Mucosa of gallbladder (tissue), 1 donor: ENCODE measurements at regions not wholly inside any gene's neighbourhood (a gene's known extent, or its start where the extent isn't known, plus 50 kb on each side); places are given as distances from the start of the nearest gene placed in this dataset.

Experiments used
- DNase-seq: peaks from one replicate; pipeline ENCODE4 v3.0.0-alpha.2; 2020; ENCODE audit warnings: low spot score
- donor health status: DM: no; HTN: no; CAD: no.

DNA sequence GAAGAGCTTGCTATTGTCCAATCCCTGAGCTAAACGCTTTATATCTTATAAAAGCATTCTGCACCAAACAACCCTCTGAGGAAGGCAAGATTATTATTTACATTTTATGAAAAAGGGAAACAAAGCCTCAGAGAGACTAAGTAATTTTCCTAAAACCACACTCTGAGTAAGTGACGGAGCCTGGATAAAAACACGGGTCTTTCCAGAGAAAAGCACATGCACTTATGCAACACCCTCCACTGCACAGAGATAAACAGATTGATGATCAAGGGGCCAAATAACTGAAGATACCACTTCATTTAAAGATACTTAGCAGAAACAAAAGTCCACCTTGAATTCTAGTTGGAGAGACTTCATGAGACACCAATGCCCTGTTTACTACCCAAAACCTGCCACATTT, 214.7 kb upstream of the PDE10A start:
- DNase-seq = no peak

DNA sequence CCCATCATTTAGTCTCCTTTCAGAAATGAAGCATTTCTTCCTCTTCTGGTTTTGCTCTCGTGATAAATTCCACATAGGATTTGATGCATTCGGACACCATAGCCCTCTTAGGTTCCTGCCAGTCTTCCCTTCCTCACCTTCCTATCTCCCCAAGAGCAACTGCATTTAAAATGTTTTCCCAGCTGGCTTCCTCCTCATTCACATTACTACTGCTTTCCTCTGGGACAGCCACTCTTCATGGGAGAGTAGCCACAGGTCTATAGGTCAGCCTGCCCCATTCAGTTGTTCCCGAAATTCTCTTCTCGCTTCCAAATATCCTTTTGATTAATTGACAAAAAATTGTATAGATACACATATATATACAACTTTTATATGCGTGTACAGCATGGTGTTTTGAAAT, 214.2 kb upstream of the PDE10A start:
- DNase-seq = no peak

DNA sequence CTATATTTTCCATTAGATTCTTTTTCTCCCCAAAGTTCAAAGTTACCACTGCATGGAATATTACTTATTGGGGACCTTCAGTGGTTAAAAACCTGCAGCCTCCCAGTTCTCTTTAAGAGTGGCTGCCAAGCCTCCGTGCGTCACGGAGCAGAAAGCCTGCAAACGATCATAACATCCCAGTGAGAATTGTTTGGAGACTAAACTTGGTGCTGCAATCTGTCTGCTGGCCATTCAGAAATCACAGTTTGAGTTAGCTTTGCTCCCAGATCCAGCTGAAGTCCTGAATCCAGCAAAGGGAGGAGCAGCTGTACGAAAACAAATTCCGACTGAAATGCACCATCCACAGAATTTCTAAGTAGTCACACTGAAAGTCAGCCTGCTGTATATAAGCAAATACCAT, 213.5 kb upstream of the PDE10A start:
- DNase-seq = peak; percentile 75

DNA sequence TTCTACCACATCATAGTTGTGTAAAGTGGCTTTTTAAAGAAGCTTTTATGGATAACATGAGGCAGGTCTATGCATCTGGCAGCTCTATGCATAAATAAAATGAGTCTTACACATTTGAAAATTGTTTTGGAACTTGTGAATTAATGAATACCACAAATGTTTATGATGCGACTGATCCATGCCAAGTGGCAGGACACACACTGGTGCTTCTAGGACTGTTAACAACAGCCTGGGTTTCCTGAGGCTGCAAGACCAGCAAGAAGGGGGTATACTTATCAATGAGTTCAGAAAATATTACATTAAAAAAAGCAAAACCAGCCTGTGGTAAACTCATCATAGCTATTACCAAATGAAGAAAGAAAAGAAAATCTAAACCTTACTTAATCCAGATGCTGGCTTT, 212.9 kb upstream of the PDE10A start:
- DNase-seq = no peak

DNA sequence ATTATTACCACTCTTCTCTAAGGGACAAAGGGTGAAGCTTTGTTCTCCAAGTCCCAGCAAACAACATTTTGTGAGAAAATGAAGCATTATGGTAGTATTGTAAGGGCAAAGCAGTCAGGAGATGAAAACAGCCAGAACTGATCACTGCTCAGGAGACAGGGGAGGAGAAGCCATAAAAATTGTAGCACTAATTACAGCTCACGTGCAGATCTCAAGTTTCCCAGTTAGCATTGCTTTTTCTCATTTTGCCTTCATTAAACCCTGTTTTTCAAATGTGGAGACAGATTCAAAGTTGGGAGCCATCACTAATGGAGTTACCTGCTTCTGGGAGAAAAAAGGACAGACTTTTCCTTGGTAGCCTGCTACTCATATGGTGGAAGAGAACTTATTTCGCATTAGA, 210.9 kb upstream of the PDE10A start:
- DNase-seq = no peak

DNA sequence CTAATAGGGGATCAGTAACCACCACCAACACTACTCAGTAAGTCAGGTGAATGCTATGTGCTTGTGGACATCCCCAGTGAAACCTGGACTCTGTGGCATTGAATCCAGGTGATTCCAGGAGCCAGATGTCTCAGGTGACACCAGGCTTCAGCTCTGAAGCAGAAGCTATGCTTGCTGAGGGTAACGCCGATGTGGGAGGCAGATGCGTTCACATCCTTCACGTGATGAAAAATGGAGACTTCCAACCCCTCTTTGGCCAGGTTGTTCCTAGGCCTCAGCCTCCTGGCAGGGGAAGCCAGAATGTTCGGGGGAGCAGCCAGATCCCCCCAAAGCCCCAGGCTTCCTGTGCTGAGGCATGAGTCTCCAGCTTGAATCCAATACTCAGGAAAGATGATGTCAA, 209.8 kb upstream of the PDE10A start:
- DNase-seq = no peak

DNA sequence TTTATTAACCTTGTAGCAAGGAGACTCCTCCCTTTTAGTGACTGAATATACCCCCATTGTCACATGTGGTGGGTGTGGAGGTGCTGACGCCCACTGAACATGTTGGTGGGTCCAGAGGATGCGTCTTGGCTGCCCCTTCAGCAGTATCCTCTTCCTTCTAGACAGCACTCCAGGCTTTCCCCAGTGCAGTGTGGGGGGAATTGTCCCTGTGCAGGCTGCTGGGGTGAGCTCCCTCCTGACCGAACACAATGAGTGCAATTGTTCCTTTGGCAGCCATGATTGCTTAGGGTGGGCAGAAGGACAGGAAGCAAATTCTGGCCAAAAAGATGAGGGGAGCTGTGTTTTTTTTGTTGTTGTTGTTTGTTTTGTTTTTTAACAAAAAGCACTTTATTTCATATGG, 209.3 kb upstream of the PDE10A start:
- no peak for DNase-seq

DNA sequence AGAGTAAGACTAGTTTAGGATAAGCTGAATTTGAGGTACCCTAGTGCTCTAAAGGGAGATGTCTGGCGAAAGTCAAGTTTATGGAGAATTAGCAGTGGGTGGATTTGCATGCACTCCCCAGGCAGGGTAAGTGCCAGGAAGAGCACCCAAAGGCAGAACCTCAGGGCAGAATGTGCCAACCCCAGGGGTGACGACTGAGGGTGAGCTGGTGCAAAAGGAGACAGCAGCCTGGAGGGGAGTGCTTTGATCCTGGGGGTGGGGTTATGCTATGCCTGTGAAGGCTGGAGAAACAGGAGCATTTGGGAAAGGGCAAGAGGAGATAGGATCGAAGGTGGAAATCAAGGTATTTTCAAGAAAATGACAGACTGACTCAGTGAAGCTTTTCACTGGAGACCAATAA, 208.5 kb upstream of the PDE10A start:
- DNase-seq = no peak

DNA sequence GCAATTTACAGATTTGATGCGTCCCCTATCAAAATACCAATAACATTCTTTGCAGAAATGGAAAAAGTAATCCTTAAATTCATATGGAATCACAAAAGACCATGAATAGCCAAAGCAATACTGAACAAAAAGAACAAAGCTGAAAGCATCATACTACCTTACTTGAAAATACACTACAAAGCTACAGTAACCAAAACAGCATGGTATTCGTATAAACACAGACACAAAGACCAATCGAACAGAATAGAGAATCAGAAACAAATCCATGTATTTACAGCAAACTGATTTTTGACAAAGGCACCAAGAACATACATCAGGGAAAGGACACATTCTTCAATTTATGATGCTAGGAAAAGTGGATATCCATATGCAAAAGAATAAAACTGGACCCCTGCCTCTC, 206.5 kb upstream of the PDE10A start:
- no peak for DNase-seq

DNA sequence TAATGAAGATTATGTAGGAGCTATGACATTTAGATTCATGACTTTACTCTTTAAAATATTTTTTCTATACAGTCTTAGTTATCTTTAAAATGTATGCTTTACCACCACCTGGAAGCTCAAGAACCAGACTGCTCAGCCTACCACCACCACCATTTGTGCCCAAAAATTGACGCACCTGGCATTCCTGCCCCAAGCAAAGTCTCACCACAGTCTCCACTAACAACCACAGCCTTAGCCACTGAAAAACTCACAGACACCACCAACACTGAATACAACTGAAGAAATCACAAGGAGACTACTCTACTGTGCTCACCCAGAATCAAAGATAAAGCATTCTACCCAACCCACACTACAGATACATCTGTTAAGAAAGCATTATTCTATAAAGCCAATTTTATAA, 201.9 kb upstream of the PDE10A start:
- no peak for DNase-seq

DNA sequence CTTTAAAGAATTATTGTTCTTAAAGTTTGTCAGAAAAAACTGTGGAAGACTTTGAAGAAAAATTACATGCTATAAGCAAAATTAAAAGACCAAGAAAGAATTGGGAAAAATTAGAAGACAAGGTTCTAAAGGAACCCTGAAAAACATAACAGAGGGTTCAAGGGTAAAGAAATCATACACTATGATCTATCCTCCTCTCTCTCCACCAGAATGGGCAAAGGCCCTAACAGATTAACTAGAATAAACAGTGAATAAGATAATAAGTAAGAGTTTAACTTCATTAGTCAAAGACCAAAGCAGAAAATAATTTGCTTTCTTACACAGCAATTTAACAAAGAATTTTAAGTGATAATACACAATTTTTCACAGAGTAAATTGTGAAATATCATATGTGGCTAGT, 201.2 kb upstream of the PDE10A start:
- DNase-seq = no peak

DNA sequence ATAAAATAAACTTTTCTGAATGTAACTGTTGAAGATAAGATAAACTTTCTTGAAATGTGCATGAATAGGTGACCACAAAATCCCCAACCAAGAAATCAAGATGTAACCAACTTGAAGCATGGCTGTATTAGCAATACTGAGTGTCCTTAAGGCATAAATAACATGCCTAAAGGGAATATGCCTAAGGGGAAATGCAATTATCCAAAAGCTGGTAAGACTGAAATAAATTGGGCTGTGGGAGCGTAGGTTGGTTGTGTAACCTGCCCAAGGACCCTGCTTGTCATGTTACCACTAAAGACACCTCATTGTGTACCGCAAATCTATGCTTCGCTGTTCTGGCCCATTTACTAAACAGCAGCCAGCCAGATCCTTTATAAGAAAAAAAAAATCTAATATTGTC, 200.8 kb upstream of the PDE10A start:
- no peak for DNase-seq

DNA sequence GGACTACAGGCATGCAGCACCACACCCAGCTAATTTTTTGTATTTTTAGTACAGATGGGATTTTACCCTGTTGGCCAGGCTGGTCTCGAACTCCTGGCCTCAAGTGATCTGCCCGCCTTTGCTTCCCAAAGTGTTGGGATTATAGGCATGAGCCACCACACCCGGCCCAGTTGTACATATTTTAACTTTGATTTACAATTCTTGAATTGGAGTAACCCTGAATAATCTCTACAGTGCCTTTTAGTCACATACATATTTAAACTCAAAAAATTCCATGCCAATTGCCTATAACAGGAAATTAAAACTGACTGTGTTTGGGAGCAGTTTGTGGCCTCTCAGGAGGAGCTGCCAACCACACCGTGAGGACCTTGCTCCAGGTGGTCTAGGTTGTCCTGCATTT, 199.8 kb upstream of the PDE10A start:
- DNase-seq = no peak

DNA sequence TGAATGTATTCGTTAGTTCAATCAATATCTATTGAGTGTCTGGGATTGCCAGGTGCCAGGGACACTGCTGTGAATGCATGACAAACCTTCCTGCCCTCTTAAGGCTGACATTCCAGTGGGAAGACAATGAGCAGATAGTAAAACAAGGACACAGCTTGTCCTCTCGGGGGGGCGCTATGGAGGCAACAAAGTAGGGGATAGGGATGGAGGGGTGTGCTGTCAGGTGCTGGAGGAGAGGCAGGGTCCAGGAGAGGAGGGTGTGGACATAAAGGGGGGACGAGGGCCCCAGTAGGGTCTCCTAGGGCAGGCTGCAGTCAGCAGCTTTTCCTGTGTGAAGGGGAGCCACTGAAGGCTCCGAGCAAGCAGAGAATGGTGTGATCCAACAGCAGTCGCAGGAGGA, 198.2 kb upstream of the PDE10A start:
- DNase-seq = no peak

DNA sequence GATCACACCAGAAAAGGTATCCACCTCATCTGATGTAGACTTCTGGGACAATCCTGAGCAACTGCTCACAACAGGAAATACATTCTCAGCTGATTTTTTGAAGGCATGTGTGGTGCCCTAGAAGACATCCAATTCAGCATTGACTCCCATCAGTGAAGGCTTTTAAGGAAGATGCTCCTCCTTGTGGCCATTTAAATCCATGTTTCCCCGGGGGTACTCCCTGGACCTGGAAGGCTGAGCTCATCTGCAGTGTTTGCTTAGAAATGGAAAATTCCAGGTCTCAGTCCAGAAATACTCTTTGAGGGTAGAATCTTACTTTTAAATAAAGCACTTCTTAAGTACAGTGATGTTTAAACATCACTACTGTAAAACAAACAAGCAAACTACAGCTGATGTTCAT, 195.5 kb upstream of the PDE10A start:
- DNase-seq = no peak

DNA sequence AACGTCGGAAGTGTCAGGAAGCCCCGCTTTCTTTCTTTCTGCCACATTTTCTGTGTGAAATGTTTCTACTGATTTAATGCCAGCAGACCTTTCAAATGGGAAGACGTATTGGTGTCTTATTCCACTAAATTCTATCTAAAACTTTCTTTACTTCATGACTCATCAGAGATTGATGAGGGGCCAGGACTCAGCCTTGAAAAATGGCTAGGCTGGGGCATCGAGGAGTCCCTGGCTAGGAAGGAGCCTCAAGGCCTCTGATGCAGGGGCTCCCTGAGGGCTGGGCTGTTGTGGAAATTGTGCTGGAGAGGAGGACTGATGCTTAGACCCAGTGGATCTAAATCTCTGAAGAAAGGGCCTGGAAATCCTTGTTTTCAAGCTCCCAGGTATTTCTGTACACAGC, 192.8 kb upstream of the PDE10A start:
- DNase-seq = no peak

DNA sequence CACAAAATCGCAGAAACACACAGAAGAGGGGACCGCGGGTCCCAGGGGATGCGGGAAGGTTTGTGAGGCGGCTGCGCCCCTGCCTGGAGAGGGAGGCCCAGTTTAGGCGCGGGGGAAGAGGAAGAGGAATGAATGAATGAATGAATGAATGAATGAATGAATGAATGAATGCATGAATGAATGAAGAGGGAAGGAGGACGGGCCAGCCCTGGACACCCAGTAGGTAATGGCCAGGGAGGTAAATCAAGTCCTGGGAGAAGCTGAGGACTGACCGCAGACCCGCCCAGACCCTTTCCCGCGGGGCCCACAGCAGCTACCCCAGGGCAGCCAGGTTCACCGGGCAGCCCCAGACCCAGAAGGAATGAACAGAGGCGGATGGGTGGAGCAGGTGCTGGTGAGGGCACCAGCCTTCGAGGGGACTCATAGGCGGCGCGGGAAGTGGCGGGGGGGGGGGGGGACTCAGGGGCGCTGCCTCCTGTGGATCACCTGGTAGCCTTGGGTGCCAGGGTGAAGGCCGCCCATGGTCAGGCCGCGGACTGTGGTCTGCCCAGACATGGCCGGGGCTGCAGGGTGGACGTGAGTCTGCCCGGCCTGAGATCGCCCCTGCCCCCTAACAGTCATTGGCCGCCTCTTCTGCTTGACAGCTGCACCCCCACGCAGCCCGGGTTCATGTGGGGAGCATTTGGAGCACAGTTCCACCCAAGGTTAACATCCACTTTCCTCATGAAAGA, 192.0 kb upstream of the PDE10A start:
- DNase-seq = no peak

DNA sequence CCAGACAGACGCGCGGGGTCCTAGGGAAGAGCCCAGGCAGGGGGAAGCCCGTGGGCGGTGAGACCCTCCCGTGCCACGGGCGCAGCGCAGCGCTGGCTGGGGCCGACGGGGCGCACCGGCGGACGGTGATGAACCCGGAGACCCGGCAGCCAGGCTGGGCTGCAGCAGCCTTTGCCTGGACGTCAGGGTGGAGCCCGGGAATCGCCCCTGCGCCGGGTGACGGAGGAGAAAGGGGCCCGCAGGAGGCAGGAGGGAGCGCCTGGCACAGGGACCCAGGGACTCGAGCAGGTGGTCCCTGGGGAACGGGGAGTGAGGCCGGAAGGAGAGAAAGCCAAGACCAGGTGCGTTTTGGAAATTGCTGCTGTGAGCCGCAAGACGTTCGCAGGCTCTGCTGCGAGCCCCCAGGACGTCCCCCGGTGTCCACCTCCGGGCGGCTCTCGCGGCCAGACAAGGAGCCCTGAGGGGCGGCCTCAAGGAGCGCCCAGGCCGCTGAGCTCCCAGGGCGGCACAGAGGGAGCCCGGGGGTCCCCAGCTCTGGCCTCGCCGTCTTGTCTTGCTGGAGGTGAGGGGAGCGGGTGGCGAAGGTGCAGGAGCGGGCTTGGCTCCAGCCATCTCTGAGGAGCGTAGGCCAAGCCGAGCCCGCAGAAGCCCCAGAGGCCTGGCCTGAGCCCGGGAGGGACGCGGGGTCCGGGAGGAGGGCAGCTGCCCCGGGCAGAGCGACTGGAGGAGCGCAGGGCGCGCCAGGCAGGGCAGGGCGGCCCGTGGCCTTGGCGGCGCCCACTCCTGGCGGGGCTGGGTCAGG, 191.2 kb upstream of the PDE10A start:
- DNase-seq = no peak

DNA sequence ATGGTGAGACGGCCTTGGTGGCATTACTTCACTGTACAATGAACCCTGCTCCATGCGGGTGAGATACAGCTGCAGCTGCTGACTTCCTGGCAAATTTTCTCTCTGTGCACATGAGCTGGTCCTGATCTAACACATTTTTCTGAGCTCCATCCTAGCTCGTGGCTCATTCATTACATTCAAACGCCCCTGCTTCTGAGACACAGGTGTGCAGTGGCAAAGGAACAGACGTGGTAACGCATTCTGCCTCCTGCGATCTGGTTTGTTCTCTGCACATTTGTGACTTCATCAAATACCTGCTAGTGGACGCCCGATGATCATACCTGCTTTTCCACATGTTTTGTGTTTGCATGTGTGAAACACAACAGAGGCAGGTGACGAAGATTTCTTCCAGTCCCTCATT, 189.6 kb upstream of the PDE10A start:
- DNase-seq = no peak

DNA sequence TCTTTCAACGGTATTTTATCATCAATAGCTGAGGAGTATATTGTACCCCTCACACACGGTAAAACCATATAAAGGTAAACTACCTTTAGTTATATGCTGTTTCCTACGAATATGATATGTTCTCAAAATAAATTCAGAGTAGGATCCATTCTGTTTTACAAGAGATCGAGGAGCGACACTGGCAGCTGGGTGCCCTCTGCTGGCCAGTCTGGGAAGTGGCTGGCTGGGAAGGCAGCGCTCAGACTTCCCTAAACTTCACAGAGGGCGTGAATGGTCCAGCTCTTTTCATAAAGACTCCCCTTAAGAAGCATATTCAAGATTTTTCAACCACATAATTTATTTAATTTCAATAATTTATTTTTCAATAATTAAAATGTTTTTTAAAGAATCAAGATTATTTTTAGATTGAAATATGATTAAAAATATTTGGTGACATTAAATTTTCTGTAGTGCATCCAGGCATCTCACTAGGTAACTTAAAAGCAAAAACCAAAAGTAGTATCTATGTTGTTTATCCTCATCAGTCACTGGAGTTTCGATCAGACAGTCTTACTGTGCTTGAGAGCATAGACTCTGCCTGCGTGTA, 187.5 kb upstream of the PDE10A start:
- DNase-seq = peak; percentile 69

DNA sequence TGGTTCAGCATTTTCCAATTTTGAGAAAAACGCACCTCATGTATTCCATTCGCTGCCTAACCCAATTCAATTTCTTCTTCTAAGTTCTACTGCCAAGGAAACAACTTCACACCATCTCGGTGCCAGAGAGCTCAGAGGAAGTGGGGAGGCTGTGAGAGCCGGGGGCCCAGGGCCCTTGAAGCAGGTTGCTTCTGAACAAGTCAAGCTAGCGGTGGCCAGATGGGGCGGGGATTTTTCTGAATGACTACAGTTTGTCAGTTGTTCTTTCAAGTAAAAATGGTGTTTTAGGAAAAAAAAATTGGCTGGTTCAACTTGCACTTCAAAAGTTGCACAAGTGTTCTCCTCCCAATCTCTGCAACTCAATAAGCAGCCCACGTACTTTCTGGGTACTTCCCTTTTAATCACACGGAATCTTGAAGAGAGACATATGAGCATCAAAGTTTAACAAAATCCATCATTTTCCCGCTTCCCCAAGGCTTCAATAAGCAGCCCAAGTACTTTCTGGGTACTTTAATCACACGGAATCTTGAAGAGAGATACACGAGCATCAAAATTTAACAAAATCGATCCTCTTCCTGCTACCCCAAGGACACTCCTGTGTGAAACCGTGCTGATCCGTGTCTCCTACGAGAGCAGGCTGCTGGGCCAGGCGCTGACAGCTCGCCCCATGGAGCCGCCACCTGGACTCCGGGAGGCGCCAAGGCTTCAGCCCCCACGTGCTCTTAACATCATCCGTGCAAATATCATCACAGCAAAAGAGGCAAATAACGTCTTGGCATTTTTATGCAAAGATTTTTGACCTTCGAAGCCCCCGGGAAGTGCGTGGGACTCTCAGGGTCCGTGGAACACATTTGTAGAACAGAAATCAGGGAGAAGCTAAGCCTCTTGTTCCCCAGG, 186.7 kb upstream of the PDE10A start:
- no peak for DNase-seq

DNA sequence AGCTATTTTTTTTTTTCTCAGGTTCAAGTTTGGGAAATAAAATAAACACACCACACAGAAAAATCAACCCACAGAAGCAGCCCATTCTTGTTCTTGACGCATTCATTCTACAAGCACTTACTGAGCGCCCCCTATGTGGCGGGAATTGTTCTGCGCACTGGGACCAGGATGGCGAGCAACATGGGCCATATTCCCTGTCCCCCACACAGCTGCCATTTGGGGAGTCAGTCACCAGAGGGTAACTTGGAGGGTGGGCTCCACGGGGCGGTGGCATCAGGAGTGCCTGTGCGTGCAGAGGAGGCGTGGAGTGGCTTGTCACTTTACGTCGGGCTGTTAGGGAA, 185.0 kb upstream of the PDE10A start:
- DNase-seq = no peak
